ENCODE measurements at regions not wholly inside any gene's neighbourhood (a gene's known extent, or its start where the extent isn't known, plus 50 kb on each side); places are given as distances from the start of the nearest gene placed in this dataset.

- TF ChIP-seq PBX2 (CRISPR knock-in tag; IDR thresholded peaks at IDR 0.05; ENCODE audit: low read depth) (peak; percentile 65), PBX2 (tag; conservative IDR thresholded peaks at IDR 0.05; ENCODE audit: low read depth) (peak; percentile 88), DNMT1 (IDR thresholded peaks at IDR 0.05) (no peak), ZNF133 (CRISPR knock-in tag; IDR thresholded peaks at IDR 0.05) (no peak), FOXP4 (CRISPR knock-in tag; IDR thresholded peaks at IDR 0.05; ENCODE audit: borderline replicate concordance) (peak; percentile 57; the same call in 1 of the 2 replicates), ZNF695 (CRISPR knock-in tag; IDR thresholded peaks at IDR 0.05) (0 out of 2 replicates have a peak, but pooled peaks have one; percentile 12), CREB1 (IDR thresholded peaks at IDR 0.05) (no peak), CREB1 (CRISPR knock-in tag; IDR thresholded peaks at IDR 0.05) (no peak; the same call in 1 of the 2 replicates), BHLHE40 (IDR thresholded peaks at IDR 0.05; ENCODE audit: low read length) (peak; percentile 73), ZSCAN29 (IDR thresholded peaks at IDR 0.05) (0 out of 2 replicates have a peak, but pooled peaks have one; percentile 28), ZBTB7A (IDR thresholded peaks at IDR 0.05; ENCODE audit: borderline replicate concordance, control insufficient read depth, low read depth, low read length) (peak; percentile 83; the same call in 1 of the 2 replicates), ZNF318 (IDR thresholded peaks at IDR 0.05; ENCODE audit: borderline replicate concordance in 1 of 2, low read depth in 1 of 2) (peak in 1 of 2 experiments; percentile 25; a peak in 1 of 4 replicates), MYBL2 (IDR thresholded peaks at IDR 0.05; ENCODE audit: low read depth) (no peak), MYBL2 (CRISPR knock-in tag; IDR thresholded peaks at IDR 0.05; ENCODE audit: borderline replicate concordance) (no peak), CXXC5 (CRISPR knock-in tag; IDR thresholded peaks at IDR 0.05) (peak; percentile 93)
Observed at GRCh38 chr18:9017167-9017904, 85.2 kb upstream of the NDUFV2 start (continued).

All from K562 (cell line).